ENCODE measurements at regions not wholly inside any gene's neighbourhood (a gene's known extent, or its start where the extent isn't known, plus 50 kb on each side); places are given as distances from the start of the nearest gene placed in this dataset.
"Not testable (repeated sequence)": the region's sequence is repeated elsewhere in the genome, so short reads cannot be mapped to it uniquely, and the experiment has no call there.

- Histone ChIP-seq H3K4me1 (ENCODE audit: insufficient read depth, low read length) (peaks cover 4% of the 10 kb centered on the region), H2AFZ (ENCODE audit: low read length) (no peak overlapping the region), H4K20me1 (ENCODE audit: insufficient read depth, low read length) (no peaks in the 10 kb centered on the region), H3K4me3 (ENCODE audit: insufficient read depth, low read length) (no peak overlapping the region), H3K27ac (ENCODE audit: low read depth, low read length) (no peak overlapping the region), H3K36me3 (ENCODE audit: insufficient read depth, low read length) (no peaks in the 10 kb centered on the region), H3K4me2 (ENCODE audit: insufficient read depth, low read length) (no peak overlapping the region), H3K9me3 (ENCODE audit: low read depth, low read length) (no peaks in the 10 kb centered on the region), H3K79me2 (ENCODE audit: insufficient read depth, low read length) (no peaks in the 10 kb centered on the region), H3K27me3 (ENCODE audit: insufficient read depth, low read length) (peaks cover 4% of the 10 kb centered on the region)
- no peak for DNase-seq (ENCODE audit: insufficient read length, low spot score, missing footprints)
- no peak for TF ChIP-seq CTCF (IDR thresholded peaks at IDR 0.05; ENCODE audit: extremely low read depth, low read depth, low read length)
Measured at GRCh38 chr13:109940637-109941036, 154.3 kb upstream of the IRS2 start.

- Histone ChIP-seq H4K20me1 (ENCODE audit: insufficient read depth, low read length) (no peaks in the 10 kb centered on the region), H3K4me1 (ENCODE audit: insufficient read depth, low read length) (no peaks in the 10 kb centered on the region), H3K4me3 (ENCODE audit: insufficient read depth, low read length) (no peak overlapping the region), H3K9me3 (ENCODE audit: low read depth, low read length) (no peaks in the 10 kb centered on the region), H3K27ac (ENCODE audit: low read depth, low read length) (no peak overlapping the region), H3K27me3 (ENCODE audit: insufficient read depth, low read length) (peaks cover 4% of the 10 kb centered on the region), H3K79me2 (ENCODE audit: insufficient read depth, low read length) (no peaks in the 10 kb centered on the region), H3K36me3 (ENCODE audit: insufficient read depth, low read length) (no peaks in the 10 kb centered on the region), H2AFZ (ENCODE audit: low read length) (no peak overlapping the region), H3K4me2 (ENCODE audit: insufficient read depth, low read length) (no peak overlapping the region)
- no peak for DNase-seq (ENCODE audit: insufficient read length, low spot score, missing footprints)
- TF ChIP-seq CTCF (IDR thresholded peaks at IDR 0.05; ENCODE audit: extremely low read depth, low read depth, low read length): no peak
Measured at GRCh38 chr13:109939838-109940237, 153.5 kb upstream of the IRS2 start.

- H4K20me1 ChIP-seq (ENCODE audit: insufficient read depth, low read length): no peaks in the 10 kb centered on the region
- no peaks in the 10 kb centered on the region for H3K79me2 ChIP-seq (ENCODE audit: insufficient read depth, low read length)
- no peak overlapping the region for H3K4me2 ChIP-seq (ENCODE audit: insufficient read depth, low read length)
- no peak for TF ChIP-seq CTCF (IDR thresholded peaks at IDR 0.05; ENCODE audit: extremely low read depth, low read depth, low read length)
- no peaks in the 10 kb centered on the region for H3K4me1 ChIP-seq (ENCODE audit: insufficient read depth, low read length)
- H3K36me3 ChIP-seq (ENCODE audit: insufficient read depth, low read length): no peaks in the 10 kb centered on the region
- no peak overlapping the region for H3K4me3 ChIP-seq (ENCODE audit: insufficient read depth, low read length)
- no peaks in the 10 kb centered on the region for H3K9me3 ChIP-seq (ENCODE audit: low read depth, low read length)
- H3K27ac ChIP-seq (ENCODE audit: low read depth, low read length): no peak overlapping the region
- H2AFZ ChIP-seq (ENCODE audit: low read length): no peak overlapping the region
- DNase-seq (ENCODE audit: insufficient read length, low spot score, missing footprints): no peak
- H3K27me3 ChIP-seq (ENCODE audit: insufficient read depth, low read length): peaks cover 4% of the 10 kb centered on the region
Measured at GRCh38 chr13:109939180-109939579, 152.8 kb upstream of the IRS2 start.

- no peaks in the 10 kb centered on the region for H3K9me3 ChIP-seq (ENCODE audit: low read depth, low read length)
- H3K27me3 ChIP-seq (ENCODE audit: insufficient read depth, low read length): peaks cover 4% of the 10 kb centered on the region
- no peak overlapping the region for H3K27ac ChIP-seq (ENCODE audit: low read depth, low read length)
- no peaks in the 10 kb centered on the region for H3K79me2 ChIP-seq (ENCODE audit: insufficient read depth, low read length)
- H3K36me3 ChIP-seq (ENCODE audit: insufficient read depth, low read length): no peaks in the 10 kb centered on the region
- no peaks in the 10 kb centered on the region for H4K20me1 ChIP-seq (ENCODE audit: insufficient read depth, low read length)
- no peak for TF ChIP-seq CTCF (IDR thresholded peaks at IDR 0.05; ENCODE audit: extremely low read depth, low read depth, low read length)
- no peak for DNase-seq (ENCODE audit: insufficient read length, low spot score, missing footprints)
- no peak overlapping the region for H3K4me3 ChIP-seq (ENCODE audit: insufficient read depth, low read length)
- H3K4me2 ChIP-seq (ENCODE audit: insufficient read depth, low read length): peak overlapping the region; percentile 41
- H2AFZ ChIP-seq (ENCODE audit: low read length): no peak overlapping the region
- no peaks in the 10 kb centered on the region for H3K4me1 ChIP-seq (ENCODE audit: insufficient read depth, low read length)
Measured at GRCh38 chr13:109938255-109938936, 152.0 kb upstream of the IRS2 start.

GRCh38 chr13:109934520-109934919 is 148.1 kb upstream of the IRS2 start:
- not testable (repeated sequence) for H3K9me3 ChIP-seq (ENCODE audit: low read depth, low read length); H3K36me3 ChIP-seq (ENCODE audit: insufficient read depth, low read length); H3K4me1 ChIP-seq (ENCODE audit: insufficient read depth, low read length); H3K79me2 ChIP-seq (ENCODE audit: insufficient read depth, low read length); H3K27me3 ChIP-seq (ENCODE audit: insufficient read depth, low read length); H2AFZ ChIP-seq (ENCODE audit: low read length); H3K27ac ChIP-seq (ENCODE audit: low read depth, low read length); H3K4me3 ChIP-seq (ENCODE audit: insufficient read depth, low read length); H4K20me1 ChIP-seq (ENCODE audit: insufficient read depth, low read length); DNase-seq (ENCODE audit: insufficient read length, low spot score, missing footprints); H3K4me2 ChIP-seq (ENCODE audit: insufficient read depth, low read length)
